SU-DHL-6 (cell line): ENCODE measurements at regions not wholly inside any gene's neighbourhood (a gene's known extent, or its start where the extent isn't known, plus 50 kb on each side); places are given as distances from the start of the nearest gene placed in this dataset.

Experiments used
- H2AFZ ChIP-seq: fragments of 200-600 bp; sonication (generic); 2 replicates; pipeline ENCODE4 v1.6.1; 2014; ENCODE audit warnings: low read depth, mild to moderate bottlenecking, moderate library complexity, mixed read lengths, antibody characterized with exemption, low read length; ENCODE audit not compliant: severe bottlenecking
- H3F3A ChIP-seq: fragments of 200-600 bp; shearing (Covaris generic); 2 replicates; pipeline ENCODE4 v1.6.0; 2016; ENCODE audit warnings: antibody characterized with exemption, mild to moderate bottlenecking; ENCODE audit not compliant: insufficient read depth
- H3K27ac ChIP-seq: fragments of 200-600 bp; sonication (generic); 2 replicates; pipeline ENCODE4 v1.5.1; 2016; ENCODE audit warnings: low read depth, mild to moderate bottlenecking, low read length, moderate library complexity, mixed read lengths
- H3K27me3 ChIP-seq: fragments of 200-600 bp; sonication (generic), shearing (Covaris generic); 2 replicates; pipeline ENCODE4 v1.6.0; 2014; ENCODE audit warnings: mild to moderate bottlenecking, low read length
- H3K36me3 ChIP-seq: fragments of 200-600 bp; sonication (generic); 2 replicates; pipeline ENCODE4 v1.6.1; 2014; ENCODE audit warnings: mild to moderate bottlenecking, low read length, mixed read lengths
- H3K4me2 ChIP-seq: fragments of 300-600, 200-600 bp; shearing (Covaris generic), sonication (generic); 2 replicates; pipeline ENCODE4 v1.6.0; 2014; ENCODE audit warnings: low read length, low read depth, mild to moderate bottlenecking; ENCODE audit not compliant: poor library complexity, severe bottlenecking
- H3K4me3 ChIP-seq: fragments of 200-600 bp; sonication (generic); 2 replicates; pipeline ENCODE4 v1.5.1; 2014; ENCODE audit warnings: antibody characterized with exemption, low read length, mild to moderate bottlenecking, mixed read lengths; ENCODE audit not compliant: insufficient read depth, poor library complexity, severe bottlenecking
- H3K79me2 ChIP-seq: fragments of 200-600 bp; sonication (generic); 2 replicates; pipeline ENCODE4 v1.6.1; 2014; ENCODE audit warnings: mild to moderate bottlenecking, low read length, moderate library complexity; ENCODE audit not compliant: insufficient read depth
- H3K9ac ChIP-seq: fragments of 200-600 bp; sonication (generic); 2 replicates; pipeline ENCODE4 v1.7.0; 2014; ENCODE audit warnings: mild to moderate bottlenecking, low read length
- H3K9me2 ChIP-seq: fragments of 200-600 bp; sonication (generic); replicated peaks from 2 replicates; pipeline ENCODE4 v1.6.1; 2014; ENCODE audit warnings: low read length; ENCODE audit not compliant: insufficient read depth
- H3K9me3 ChIP-seq: fragments of 200-600 bp; sonication (generic); 2 replicates; pipeline ENCODE4 v1.6.1; 2014; ENCODE audit warnings: low read length, mixed read lengths; ENCODE audit not compliant: insufficient read depth
- H4K20me1 ChIP-seq: fragments of 200-600 bp; sonication (generic); 2 replicates; pipeline ENCODE4 v1.6.1; 2014; ENCODE audit warnings: low read depth, mild to moderate bottlenecking, antibody characterized with exemption, low read length, moderate library complexity, mixed read lengths
- CTCF ChIP-seq: fragments of 200-600 bp; sonication (generic); IDR thresholded peaks from one replicate; pipeline ENCODE4 v1.5.1; 2017; ENCODE audit warnings: antibody characterized with exemption, mild to moderate bottlenecking, low read length, moderate library complexity; ENCODE audit not compliant: insufficient read depth, poor library complexity, severe bottlenecking
- EZH2phosphoT487 ChIP-seq: fragments of 200-600 bp; sonication (generic), shearing (Covaris generic); conservative IDR thresholded peaks from 2 replicates; pipeline ENCODE4 v1.6.1; 2018; ENCODE audit warnings: mild to moderate bottlenecking, antibody characterized with exemption, low read length, moderate library complexity, mixed read lengths

GRCh38 chr6:117130125-117130524 lies 135.2 kb upstream of the VGLL2 start:
- no peaks in the 10 kb centered on the region for H3K9me3 ChIP-seq
- no peaks in the 10 kb centered on the region for H3F3A ChIP-seq
- no peak overlapping the region for H3K4me2 ChIP-seq
- H3K79me2 ChIP-seq = no peaks in the 10 kb centered on the region
- H3K27ac ChIP-seq = no peak overlapping the region
- no peaks in the 10 kb centered on the region for H3K27me3 ChIP-seq
- H4K20me1 ChIP-seq = no peaks in the 10 kb centered on the region
- no peak overlapping the region for H3K4me3 ChIP-seq
- H3K36me3 ChIP-seq = no peaks in the 10 kb centered on the region
- no peak overlapping the region for H3K9ac ChIP-seq
- H3K9me2 ChIP-seq = no peaks in the 10 kb centered on the region; the same call in 1 of the 2 replicates
- H2AFZ ChIP-seq = no peak overlapping the region
- TF ChIP-seq CTCF (no peak), EZH2phosphoT487 (no peak)

GRCh38 chr6:117136702-117137101 lies 128.7 kb upstream of the VGLL2 start:
- H3K36me3 ChIP-seq = no peaks in the 10 kb centered on the region
- no peak overlapping the region for H3K27ac ChIP-seq
- H3K79me2 ChIP-seq = no peaks in the 10 kb centered on the region
- no peak overlapping the region for H3K4me2 ChIP-seq
- TF ChIP-seq CTCF (no peak), EZH2phosphoT487 (no peak)
- no peak overlapping the region for H3K9ac ChIP-seq
- no peaks in the 10 kb centered on the region for H3F3A ChIP-seq
- H3K9me3 ChIP-seq = no peaks in the 10 kb centered on the region
- H3K4me3 ChIP-seq = no peak overlapping the region
- no peaks in the 10 kb centered on the region for H3K27me3 ChIP-seq
- no peak overlapping the region for H2AFZ ChIP-seq
- H3K9me2 ChIP-seq = no peaks in the 10 kb centered on the region
- H4K20me1 ChIP-seq = no peaks in the 10 kb centered on the region

- no peaks in the 10 kb centered on the region for H3K36me3 ChIP-seq
- no peaks in the 10 kb centered on the region for H3K9me3 ChIP-seq
- no peak overlapping the region for H3K27ac ChIP-seq
- no peak overlapping the region for H3K4me2 ChIP-seq
- H4K20me1 ChIP-seq = no peaks in the 10 kb centered on the region
- no peaks in the 10 kb centered on the region for H3K9me2 ChIP-seq
- no peaks in the 10 kb centered on the region for H3K27me3 ChIP-seq
- no peak overlapping the region for H3K4me3 ChIP-seq
- H2AFZ ChIP-seq = no peak overlapping the region
- no peak for TF ChIP-seq CTCF
- no peak for TF ChIP-seq EZH2phosphoT487
- no peaks in the 10 kb centered on the region for H3K79me2 ChIP-seq
- no peak overlapping the region for H3K9ac ChIP-seq
- H3F3A ChIP-seq = no peaks in the 10 kb centered on the region
Measured at GRCh38 chr6:117137711-117138110, 127.6 kb upstream of the VGLL2 start.

GRCh38 chr6:117138425-117138824 lies 126.9 kb upstream of the VGLL2 start:
- Histone ChIP-seq H3K9ac (no peak overlapping the region), H3K27ac (no peak overlapping the region), H3K36me3 (no peaks in the 10 kb centered on the region), H3K27me3 (no peaks in the 10 kb centered on the region), H4K20me1 (no peaks in the 10 kb centered on the region), H3K9me3 (no peaks in the 10 kb centered on the region), H3K4me3 (no peak overlapping the region), H3K9me2 (no peaks in the 10 kb centered on the region), H3K4me2 (no peak overlapping the region), H3K79me2 (no peaks in the 10 kb centered on the region), H3F3A (no peaks in the 10 kb centered on the region), H2AFZ (no peak overlapping the region)
- TF ChIP-seq CTCF = no peak
- no peak for TF ChIP-seq EZH2phosphoT487
